ENCODE measurements at regions not wholly inside any gene's neighbourhood (a gene's known extent, or its start where the extent isn't known, plus 50 kb on each side); places are given as distances from the start of the nearest gene placed in this dataset.

GRCh38 chr1:73136975-73137374 is 854.6 kb upstream of the NEGR1 start:
- H3K27me3 ChIP-seq (ENCODE audit: control insufficient read depth in 2 of 2, insufficient read depth in 2 of 2, low read length in 2 of 2), result no peaks in the 10 kb centered on the region
- no peak overlapping the region for H3K4me3 ChIP-seq (replicated peaks in 1 of 3; ENCODE audit: insufficient read depth in 1 of 3, low read depth in 1 of 3, low read length in 3 of 3)
- H3K9ac ChIP-seq (replicated peaks; ENCODE audit: extremely low read depth, insufficient read depth, low read length), result no peak overlapping the region
- no peak overlapping the region for H3K4me2 ChIP-seq (ENCODE audit: insufficient read depth, low read length)
- no peaks in the 10 kb centered on the region for H3K79me2 ChIP-seq (ENCODE audit: control insufficient read depth, insufficient read depth, low read length)
- H3K9me3 ChIP-seq (replicated peaks; ENCODE audit: control insufficient read depth, insufficient read depth, low read length), result no peaks in the 10 kb centered on the region
- TF ChIP-seq POLR2AphosphoS5 (IDR thresholded peaks at IDR 0.05; ENCODE audit: insufficient read depth, low read depth, low read length) (no peak), POLR2A (IDR thresholded peaks at IDR 0.05; ENCODE audit: low read depth, low read length) (no peak), EZH2 (IDR thresholded peaks at IDR 0.05; ENCODE audit: borderline replicate concordance, low read depth, low read length, severe bottlenecking) (no peak), FOS (IDR thresholded peaks at IDR 0.05; ENCODE audit: borderline replicate concordance, insufficient read depth, low read length) (no peak), GATA2 (IDR thresholded peaks at IDR 0.05; ENCODE audit: insufficient read depth, insufficient read length, low read depth, low read length) (no peak), MAX (IDR thresholded peaks at IDR 0.05; ENCODE audit: insufficient read depth, insufficient read length) (no peak), JUN (IDR thresholded peaks at IDR 0.05; ENCODE audit: borderline replicate concordance, insufficient read depth, insufficient read length, low read depth) (no peak), CTCF (IDR thresholded peaks at IDR 0.05; ENCODE audit: extremely low read depth in 1 of 2, insufficient read depth in 1 of 2, low read depth in 1 of 2, low read length in 2 of 2) (no peak), MYC (IDR thresholded peaks at IDR 0.05; ENCODE audit: low read depth, low read length) (no peak)
- H3K4me1 ChIP-seq (ENCODE audit: control insufficient read depth, extremely low read depth, insufficient read depth, low read length), result no peaks in the 10 kb centered on the region
- intact Hi-C loops (cut with micrococcal nuclease) (no loop called here), dilution Hi-C loops (cut with MboI; ENCODE audit: extremely low pct_ligation_motif_present, low sequenced_read_pairs) (no loop called here)
- H3K36me3 ChIP-seq (ENCODE audit: control insufficient read depth in 2 of 2, extremely low read depth in 1 of 2, insufficient read depth in 2 of 2, low read length in 2 of 2), result no peaks in the 10 kb centered on the region
- H3K9me1 ChIP-seq (replicated peaks; ENCODE audit: control insufficient read depth, extremely low read depth, insufficient read depth, low read length), result no peaks in the 10 kb centered on the region
- FAIRE-seq (no peak), DNase-seq (ENCODE audit: low read depth, low spot score) (no peak)
- BruUV-seq (replicated peaks), result no TSS peak
- H4K20me1 ChIP-seq (replicated peaks; ENCODE audit: control insufficient read depth, extremely low read depth, insufficient read depth, low read length), result no peaks in the 10 kb centered on the region
- ChIA-PET POLR2A (no interaction called here), CTCF (no interaction called here)
- no peak overlapping the region for H2AFZ ChIP-seq (ENCODE audit: low read depth, low read length)
- no peak overlapping the region for H3K27ac ChIP-seq (ENCODE audit: insufficient read depth, low read depth, low read length)

Data from endothelial cell of umbilical vein (primary cell).